IPS-NIHi7 (cell line): ENCODE measurements at regions not wholly inside any gene's neighbourhood (a gene's known extent, or its start where the extent isn't known, plus 50 kb on each side); places are given as distances from the start of the nearest gene placed in this dataset.
"Not testable (repeated sequence)": the region's sequence is repeated elsewhere in the genome, so short reads cannot be mapped to it uniquely, and the experiment has no call there.

Experiments used
- DNase-seq: peaks from one replicate; pipeline ENCODE4 v3.0.0; 2012; ENCODE audit warnings: mixed read lengths; ENCODE audit errors: extremely low spot score

GRCh38 chr12:47348206-47348605 is 268.4 kb upstream of the AMIGO2 start:
- DNase-seq, result no peak

- no peak for DNase-seq
These were observed 266.7 kb upstream of the AMIGO2 start for GRCh38 chr12:47346251-47347019.

GRCh38 chr12:47343684-47344567 is 264.2 kb upstream of the AMIGO2 start:
- no peak for DNase-seq

GRCh38 chr12:47340411-47341015 is 260.8 kb upstream of the AMIGO2 start:
- no peak for DNase-seq

- no peak for DNase-seq
These were observed 257.8 kb upstream of the AMIGO2 start for GRCh38 chr12:47337581-47337980.

GRCh38 chr12:47333271-47333858 is 253.6 kb upstream of the AMIGO2 start:
- not testable (repeated sequence) for DNase-seq

- no peak for DNase-seq
These were observed 249.2 kb upstream of the AMIGO2 start for GRCh38 chr12:47328831-47329545.

- no peak for DNase-seq
These were observed 246.4 kb upstream of the AMIGO2 start for GRCh38 chr12:47326190-47326589.

GRCh38 chr12:47323802-47324201 is 244.0 kb upstream of the AMIGO2 start:
- DNase-seq, result no peak

GRCh38 chr12:47321436-47321835 is 241.7 kb upstream of the AMIGO2 start:
- DNase-seq, result no peak

GRCh38 chr12:47319746-47320145 is 240.0 kb upstream of the AMIGO2 start:
- DNase-seq, result no peak

GRCh38 chr12:47318963-47319362 is 239.2 kb upstream of the AMIGO2 start:
- no peak for DNase-seq

GRCh38 chr12:47317175-47317915 is 237.6 kb upstream of the AMIGO2 start:
- no peak for DNase-seq

- no peak for DNase-seq
These were observed 236.9 kb upstream of the AMIGO2 start for GRCh38 chr12:47316609-47317049.

- DNase-seq, result no peak
These were observed 235.2 kb upstream of the AMIGO2 start for GRCh38 chr12:47314996-47315395.

GRCh38 chr12:47312808-47313426 is 233.2 kb upstream of the AMIGO2 start:
- no peak for DNase-seq

GRCh38 chr12:47312147-47312546 is 232.4 kb upstream of the AMIGO2 start:
- DNase-seq, result no peak

- DNase-seq, result no peak
These were observed 231.8 kb upstream of the AMIGO2 start for GRCh38 chr12:47311568-47311967.

GRCh38 chr12:47311010-47311409 is 231.3 kb upstream of the AMIGO2 start:
- DNase-seq, result no peak

GRCh38 chr12:47308672-47309071 is 228.9 kb upstream of the AMIGO2 start:
- DNase-seq, result no peak
